A673 (cell line): ENCODE measurements at regions not wholly inside any gene's neighbourhood (a gene's known extent, or its start where the extent isn't known, plus 50 kb on each side); places are given as distances from the start of the nearest gene placed in this dataset.

ENCODE experiments used
- BruUV-seq: library from RNA; stranded (reverse); fragments of 400-500 nt; replicated peaks from 2 replicates; lab custom pipeline; 2021; lab: Mats Ljungman, UMichigan
- CTCF ChIA-PET: fragments of 300-600 bp; sonication (Branson Sonifier 250); formaldehyde crosslinking; loops from one replicate; lab custom pipeline; 2022; ENCODE audit warnings: antibody characterized with exemption; lab: Charles Lee
- POLR2A ChIA-PET: fragments of 300-600 bp; sonication (Branson Sonifier 250); formaldehyde crosslinking; loops from one replicate; lab custom pipeline; 2022; ENCODE audit warnings: antibody characterized with exemption; ENCODE audit not compliant: low non-redundant PET; lab: Charles Lee
- DNase-seq: peaks from one replicate; pipeline ENCODE4 v3.0.0-alpha.2; 2015; ENCODE audit warnings: low spot score
- H3K27ac ChIP-seq: fragments of 200-600 bp; sonication (generic); 2 replicates; pipeline ENCODE4 v1.5.1; 2016; ENCODE audit warnings: mixed run types, low read depth, mild to moderate bottlenecking, mixed read lengths, antibody characterized with exemption, low read length; ENCODE audit not compliant: poor library complexity, severe bottlenecking
- H3K27me3 ChIP-seq: fragments of 200-600 bp; sonication (generic); replicated peaks from 2 replicates; pipeline ENCODE4 v1.6.1; 2017; ENCODE audit warnings: mixed run types, low read depth, mild to moderate bottlenecking, mixed read lengths, antibody characterized with exemption, low read length; ENCODE audit not compliant: insufficient read depth, poor library complexity
- H3K36me3 ChIP-seq: fragments of 200-600 bp; sonication (generic); 2 replicates; pipeline ENCODE4 v1.6.1; 2016; ENCODE audit warnings: mixed run types, mild to moderate bottlenecking, mixed read lengths, antibody characterized with exemption, low read length; ENCODE audit not compliant: insufficient read depth, poor library complexity, severe bottlenecking
- H3K4me1 ChIP-seq: fragments of 200-600 bp; sonication (generic); 2 replicates; pipeline ENCODE4 v1.6.1; 2017; ENCODE audit warnings: mixed run types, mild to moderate bottlenecking, mixed read lengths, antibody characterized with exemption, low read length; ENCODE audit not compliant: insufficient read depth, poor library complexity, severe bottlenecking
- H3K4me3 ChIP-seq: fragments of 200-600 bp; sonication (generic); 2 replicates; pipeline ENCODE4 v1.5.1; 2016; ENCODE audit warnings: low read depth, mixed run types, mild to moderate bottlenecking, mixed read lengths, low read length; ENCODE audit not compliant: poor library complexity, severe bottlenecking
- H3K9me3 ChIP-seq: fragments of 200-600 bp; sonication (generic); 2 replicates; pipeline ENCODE4 v1.6.1; 2016; ENCODE audit warnings: mixed run types, low read depth, mild to moderate bottlenecking, mixed read lengths, antibody characterized with exemption, low read length; ENCODE audit not compliant: poor library complexity, severe bottlenecking
- EZH2 ChIP-seq: fragments of 200-600 bp; sonication (generic); IDR thresholded peaks from 2 replicates; pipeline ENCODE4 v1.6.1; 2017; ENCODE audit warnings: borderline replicate concordance, low read depth, mild to moderate bottlenecking, mixed read lengths, antibody characterized with exemption, low read length; ENCODE audit not compliant: poor library complexity, severe bottlenecking
- intact Hi-C: fragments of 100-400 bp; cut with micrococcal nuclease; formaldehyde crosslinking; loops from one replicate; pipeline ENCODE4 v1.10.0; 2022; ENCODE audit not compliant: unreplicated experiment
- TF ChIP-seq, protein P1 (sequence below): fragments of 300-800, 200-600 bp; sonication (generic); conservative IDR thresholded peaks from 2 replicates; pipeline ENCODE4 v1.5.1; 2017; ENCODE audit warnings: low read depth, mild to moderate bottlenecking, antibody characterized with exemption, low read length, moderate library complexity, mixed read lengths

DNA sequence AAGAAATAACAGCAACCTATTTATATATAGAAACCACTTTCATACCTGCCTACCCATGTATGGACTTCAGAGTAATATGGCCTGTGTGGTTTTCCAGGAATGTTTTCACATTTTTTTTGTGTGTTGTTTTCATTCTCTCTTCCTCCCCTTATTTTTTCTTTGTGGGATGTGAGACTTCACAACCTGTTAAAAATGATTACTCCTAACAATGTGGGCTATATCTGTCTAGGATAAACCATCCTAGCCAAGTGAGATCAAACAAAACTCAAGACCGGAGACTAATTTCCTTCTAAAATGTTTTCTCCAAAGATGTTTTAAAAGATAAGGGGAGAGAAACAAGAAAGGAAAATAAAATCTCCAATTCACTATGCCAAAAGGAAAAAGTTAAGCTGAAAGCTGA lies 106.1 kb upstream of the DIPK2B start:
- intact Hi-C loops = no loop called here
- Histone ChIP-seq H3K4me3 (no peak overlapping the region), H3K27ac (no peak overlapping the region), H3K27me3 (no peaks in the 10 kb centered on the region), H3K9me3 (no peaks in the 10 kb centered on the region), H3K4me1 (no peaks in the 10 kb centered on the region), H3K36me3 (no peaks in the 10 kb centered on the region)
- no peak for DNase-seq
- CTCF ChIA-PET = no interaction called here
- no peak for TF ChIP-seq EZH2
- TF ChIP-seq, protein P1, sequence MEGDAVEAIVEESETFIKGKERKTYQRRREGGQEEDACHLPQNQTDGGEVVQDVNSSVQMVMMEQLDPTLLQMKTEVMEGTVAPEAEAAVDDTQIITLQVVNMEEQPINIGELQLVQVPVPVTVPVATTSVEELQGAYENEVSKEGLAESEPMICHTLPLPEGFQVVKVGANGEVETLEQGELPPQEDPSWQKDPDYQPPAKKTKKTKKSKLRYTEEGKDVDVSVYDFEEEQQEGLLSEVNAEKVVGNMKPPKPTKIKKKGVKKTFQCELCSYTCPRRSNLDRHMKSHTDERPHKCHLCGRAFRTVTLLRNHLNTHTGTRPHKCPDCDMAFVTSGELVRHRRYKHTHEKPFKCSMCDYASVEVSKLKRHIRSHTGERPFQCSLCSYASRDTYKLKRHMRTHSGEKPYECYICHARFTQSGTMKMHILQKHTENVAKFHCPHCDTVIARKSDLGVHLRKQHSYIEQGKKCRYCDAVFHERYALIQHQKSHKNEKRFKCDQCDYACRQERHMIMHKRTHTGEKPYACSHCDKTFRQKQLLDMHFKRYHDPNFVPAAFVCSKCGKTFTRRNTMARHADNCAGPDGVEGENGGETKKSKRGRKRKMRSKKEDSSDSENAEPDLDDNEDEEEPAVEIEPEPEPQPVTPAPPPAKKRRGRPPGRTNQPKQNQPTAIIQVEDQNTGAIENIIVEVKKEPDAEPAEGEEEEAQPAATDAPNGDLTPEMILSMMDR = no peak
- POLR2A ChIA-PET = no interaction called here
- BruUV-seq = no TSS peak

DNA sequence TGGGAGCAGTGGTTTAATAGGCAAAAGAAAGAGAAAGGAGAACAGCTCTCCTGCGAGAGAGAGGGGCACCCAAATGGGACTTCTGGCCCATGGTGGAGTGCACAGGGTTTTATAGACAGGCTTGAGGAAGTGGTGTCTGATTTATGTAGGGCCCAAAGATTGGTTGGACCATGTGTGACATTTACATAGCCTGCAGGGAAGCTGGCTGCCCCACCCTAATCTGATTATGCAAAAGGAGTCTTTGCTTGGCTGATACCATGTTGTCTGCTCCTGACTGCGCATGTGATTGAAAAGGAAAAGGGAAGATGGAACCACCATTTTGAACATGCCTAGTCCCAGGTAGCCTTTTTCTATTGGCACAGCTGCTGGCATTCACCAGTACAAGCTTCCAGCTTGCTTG lies 100.0 kb upstream of the DIPK2B start:
- BruUV-seq = no TSS peak
- intact Hi-C loops = no loop called here
- H3K4me3 ChIP-seq = no peak overlapping the region
- H3K9me3 ChIP-seq = no peaks in the 10 kb centered on the region
- CTCF ChIA-PET = no interaction called here
- no peaks in the 10 kb centered on the region for H3K36me3 ChIP-seq
- no peak overlapping the region for H3K27ac ChIP-seq
- TF ChIP-seq EZH2 = no peak
- TF ChIP-seq, protein P1 = no peak
- POLR2A ChIA-PET = no interaction called here
- no peaks in the 10 kb centered on the region for H3K4me1 ChIP-seq
- H3K27me3 ChIP-seq = no peaks in the 10 kb centered on the region
- no peak for DNase-seq

DNA sequence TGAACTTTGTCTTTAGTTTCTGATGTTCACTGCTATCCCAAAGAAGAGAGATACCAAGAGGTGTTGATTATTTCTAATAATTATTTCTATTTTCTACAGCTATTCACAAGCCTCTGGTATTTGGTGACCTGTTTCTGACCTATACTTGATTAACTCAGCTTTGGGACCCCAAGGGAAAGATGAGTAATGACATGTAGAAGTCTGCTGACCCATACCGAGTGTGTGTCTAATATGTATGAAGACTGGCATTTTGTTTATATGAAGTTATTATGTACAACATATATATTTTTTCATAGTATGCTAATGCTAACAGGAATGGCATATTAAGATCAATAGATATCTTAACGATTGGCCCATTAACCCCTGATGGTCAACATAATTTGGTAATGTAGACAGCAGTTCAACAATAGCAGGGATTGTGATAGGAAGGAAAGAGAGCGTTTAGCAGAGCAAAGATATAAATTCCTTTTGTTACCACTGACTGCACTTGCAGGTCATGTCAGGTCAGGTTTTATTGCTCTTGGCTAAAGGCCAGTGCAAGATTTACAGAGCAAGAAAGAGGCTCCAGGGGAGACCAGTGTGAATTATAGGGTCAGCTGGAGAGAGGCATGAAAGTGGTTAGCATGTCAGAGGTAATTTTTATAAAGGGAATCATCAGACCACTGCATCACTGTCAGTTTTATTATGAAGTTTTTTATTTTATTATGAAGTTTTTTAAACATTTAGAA lies 94.7 kb upstream of the DIPK2B start:
- Histone ChIP-seq H3K27ac (no peak overlapping the region), H3K4me3 (no peak overlapping the region), H3K9me3 (no peaks in the 10 kb centered on the region), H3K36me3 (no peaks in the 10 kb centered on the region), H3K4me1 (no peaks in the 10 kb centered on the region), H3K27me3 (no peaks in the 10 kb centered on the region)
- ChIA-PET POLR2A (no interaction called here), CTCF (no interaction called here)
- no TSS peak for BruUV-seq
- peak; percentile 6 for DNase-seq
- intact Hi-C loops = no loop called here
- TF ChIP-seq, protein P1 = no peak
- no peak for TF ChIP-seq EZH2
